Spinal cord (tissue), 9 donors: ENCODE measurements at regions not wholly inside any gene's neighbourhood (a gene's known extent, or its start where the extent isn't known, plus 50 kb on each side); places are given as distances from the start of the nearest gene placed in this dataset.

Experiments
- DNase-seq, 6 donors: peaks; one replicate each; pipeline versions ENCODE4 v3.0.0 to v3.0.0-alpha.2; 2013 to 2015; ENCODE audit warnings: low spot score in 6 of 6, low read depth in 4 of 6
- H3K27ac ChIP-seq: one replicate; pipeline ENCODE4 v1.5.1; 2013; ENCODE audit warnings: low read depth, low read length, control low read depth
- H3K27me3 ChIP-seq: one replicate; pipeline ENCODE4 v1.6.1; 2013; ENCODE audit warnings: low read length; ENCODE audit not compliant: control insufficient read depth, insufficient read depth
- H3K36me3 ChIP-seq: one replicate; pipeline ENCODE4 v1.6.1; 2013; ENCODE audit warnings: low read length; ENCODE audit not compliant: control insufficient read depth, insufficient read depth
- H3K4me1 ChIP-seq: one replicate; pipeline ENCODE4 v1.6.1; 2013; ENCODE audit warnings: low read length; ENCODE audit not compliant: control insufficient read depth, insufficient read depth
- H3K4me3 ChIP-seq: one replicate; pipeline ENCODE4 v1.5.1; 2013; ENCODE audit warnings: low read depth, low read length, control low read depth
- H3K9me3 ChIP-seq: one replicate; pipeline ENCODE4 v1.6.1; 2013; ENCODE audit warnings: low read length; ENCODE audit not compliant: control insufficient read depth, insufficient read depth
- WGBS: methylation state at CpG from one replicate; pipeline ENCODE4 v1.1.5; 2013; ENCODE audit warnings: missing lambda C conversion rate; ENCODE audit not compliant: insufficient coverage; 5-methylcytosine and 5-hydroxymethylcytosine counted together
- donor health status: healthy.

DNA sequence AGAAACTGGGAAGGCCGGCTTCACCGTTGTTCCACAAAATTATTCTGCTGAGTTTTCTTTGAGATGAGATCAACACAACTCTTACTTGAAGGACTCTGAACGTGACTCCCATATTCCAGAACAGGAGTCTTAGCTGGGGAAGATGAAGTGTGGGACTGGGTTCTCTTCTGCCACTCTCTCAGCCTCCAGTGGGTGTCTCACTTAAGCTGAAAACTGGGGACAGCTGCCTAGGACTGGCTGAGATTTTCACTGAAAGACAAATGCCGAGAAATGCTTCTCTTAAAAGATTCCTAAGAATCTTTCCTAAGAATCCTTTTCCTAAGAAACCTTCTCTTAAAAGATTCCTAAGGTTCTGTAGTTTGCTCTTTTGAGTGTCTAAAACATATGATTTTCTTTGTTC lies 156.6 kb upstream of the LHCGR start:
- Histone ChIP-seq H3K9me3 (no peaks in the 10 kb centered on the region), H3K36me3 (no peaks in the 10 kb centered on the region), H3K4me1 (no peaks in the 10 kb centered on the region), H3K27me3 (no peaks in the 10 kb centered on the region), H3K4me3 (no peak overlapping the region), H3K27ac (no peak overlapping the region)
- WGBS: no CpG with 5 or more reads among the region's 4 CpGs
- DNase-seq: peak in 2 of 6 donors; percentile 51 to 62

DNA sequence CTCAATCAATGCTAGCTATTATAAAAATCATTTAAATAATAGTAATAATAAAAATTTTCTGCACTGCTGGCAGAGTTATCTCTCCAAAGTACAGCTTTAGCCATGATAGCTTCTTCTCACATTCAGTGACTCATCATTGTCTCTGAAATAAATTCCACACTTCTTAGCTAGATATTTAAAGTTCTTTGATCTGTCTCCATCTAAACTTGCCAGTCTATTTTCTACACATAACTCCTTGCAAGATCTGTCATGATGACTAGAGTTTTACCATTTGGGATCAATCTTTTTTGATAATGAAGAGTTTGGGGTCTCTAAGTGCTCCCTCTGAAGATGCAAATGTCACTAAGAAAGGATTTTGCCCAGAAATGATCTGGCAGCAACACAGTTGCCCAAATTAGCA lies 155.4 kb upstream of the LHCGR start:
- Histone ChIP-seq H3K27me3 (no peaks in the 10 kb centered on the region), H3K4me1 (no peaks in the 10 kb centered on the region), H3K4me3 (no peak overlapping the region), H3K27ac (no peak overlapping the region), H3K9me3 (no peaks in the 10 kb centered on the region), H3K36me3 (no peaks in the 10 kb centered on the region)
- DNase-seq: no peak

DNA sequence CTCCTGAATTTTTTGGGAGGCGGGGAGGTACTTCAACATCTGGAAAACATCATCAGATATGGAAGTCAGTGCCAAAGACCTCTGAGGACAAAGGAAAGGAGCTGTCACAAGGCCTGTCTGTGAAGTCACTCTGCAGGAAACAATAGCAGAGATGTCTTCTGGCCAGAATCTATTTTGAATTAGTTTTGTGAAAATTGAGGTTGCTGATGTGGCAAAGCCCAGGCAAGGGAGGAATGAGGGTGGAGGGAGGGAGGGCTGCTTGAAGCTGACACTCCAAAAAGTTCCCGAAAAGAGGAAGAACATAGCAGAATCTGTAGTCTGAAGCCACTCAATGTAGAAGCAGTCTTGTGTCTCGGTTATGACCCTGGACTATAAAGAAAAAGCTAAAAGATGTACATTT lies 151.1 kb upstream of the LHCGR start:
- Histone ChIP-seq H3K36me3 (no peaks in the 10 kb centered on the region), H3K27ac (no peak overlapping the region), H3K27me3 (no peaks in the 10 kb centered on the region), H3K9me3 (no peaks in the 10 kb centered on the region), H3K4me3 (no peak overlapping the region), H3K4me1 (no peaks in the 10 kb centered on the region)
- no peak for DNase-seq
- WGBS: 97% methylated on average over 3 of the region's 3 CpGs

DNA sequence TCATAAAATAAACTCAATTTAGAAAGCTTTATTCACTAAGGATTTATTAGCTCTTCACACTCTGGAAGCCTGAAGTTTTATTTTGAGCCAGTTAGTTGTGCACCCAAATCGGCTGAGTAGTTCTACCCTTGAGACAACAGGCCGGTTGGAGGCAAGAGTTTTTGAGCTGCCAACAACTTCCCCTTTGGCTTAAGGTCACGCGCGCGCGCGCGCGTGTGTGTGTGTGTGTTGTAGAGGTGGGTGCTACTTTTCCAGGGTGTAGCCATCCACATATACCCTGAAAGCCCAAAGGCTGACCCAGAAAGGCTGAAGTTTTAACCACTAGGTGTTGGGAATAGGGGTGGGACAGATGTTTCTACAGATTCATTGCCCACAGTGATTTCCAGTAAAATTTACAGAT lies 150.2 kb upstream of the LHCGR start:
- Histone ChIP-seq H3K27me3 (no peaks in the 10 kb centered on the region), H3K36me3 (no peaks in the 10 kb centered on the region), H3K4me1 (peaks cover under 1% of the 10 kb centered on the region), H3K9me3 (no peaks in the 10 kb centered on the region), H3K27ac (no peak overlapping the region), H3K4me3 (no peak overlapping the region)
- DNase-seq: no peak
- WGBS: 67% methylated on average over 1 of the region's 10 CpGs

DNA sequence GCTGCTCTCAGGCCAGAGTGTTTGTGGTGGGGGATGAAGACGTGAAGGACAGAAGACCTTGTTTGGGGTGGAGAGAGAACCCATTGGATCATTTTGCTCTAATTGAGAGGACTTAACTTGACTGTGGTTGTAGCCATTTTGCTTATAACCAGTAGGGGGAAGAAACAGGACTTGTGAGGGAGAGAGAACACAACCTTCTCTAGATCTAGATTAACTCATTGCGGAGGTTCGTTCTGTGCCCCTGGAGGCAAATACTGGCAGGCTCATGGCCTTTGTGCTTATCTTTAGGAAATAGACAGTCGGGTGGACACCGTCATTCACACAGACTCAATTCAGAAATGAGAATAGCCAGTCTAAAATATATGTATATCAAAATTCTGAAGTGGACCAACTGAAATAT lies 147.0 kb upstream of the LHCGR start:
- no peaks in the 10 kb centered on the region for H3K27me3 ChIP-seq
- no peak overlapping the region for H3K4me3 ChIP-seq
- peaks cover 9% of the 10 kb centered on the region for H3K4me1 ChIP-seq
- H3K36me3 ChIP-seq: no peaks in the 10 kb centered on the region
- WGBS: 100% methylated on average over 1 of the region's 5 CpGs
- no peak for DNase-seq
- no peak overlapping the region for H3K27ac ChIP-seq
- H3K9me3 ChIP-seq: no peaks in the 10 kb centered on the region

DNA sequence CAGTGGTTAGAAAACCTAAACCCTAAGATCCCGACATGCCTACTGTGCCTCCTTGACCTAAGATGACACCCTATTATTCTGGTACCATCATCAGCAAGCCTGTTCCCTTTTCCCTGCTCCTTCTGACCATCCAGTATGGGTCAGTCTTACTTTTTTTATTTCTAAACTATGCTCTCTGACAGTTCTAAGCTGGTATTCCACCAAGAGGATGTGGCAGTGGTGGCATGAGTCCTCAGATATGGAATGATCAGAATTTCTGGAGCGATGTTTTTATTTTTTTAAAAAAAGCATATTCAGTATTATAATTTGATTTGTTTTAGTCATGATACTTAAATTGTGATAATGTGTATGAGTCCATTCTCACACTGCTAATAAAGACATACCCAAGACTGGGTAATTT lies 145.9 kb upstream of the LHCGR start:
- H3K27ac ChIP-seq: no peak overlapping the region
- 75% methylated on average over 1 of the region's 2 CpGs for WGBS
- H3K36me3 ChIP-seq: no peaks in the 10 kb centered on the region

DNA sequence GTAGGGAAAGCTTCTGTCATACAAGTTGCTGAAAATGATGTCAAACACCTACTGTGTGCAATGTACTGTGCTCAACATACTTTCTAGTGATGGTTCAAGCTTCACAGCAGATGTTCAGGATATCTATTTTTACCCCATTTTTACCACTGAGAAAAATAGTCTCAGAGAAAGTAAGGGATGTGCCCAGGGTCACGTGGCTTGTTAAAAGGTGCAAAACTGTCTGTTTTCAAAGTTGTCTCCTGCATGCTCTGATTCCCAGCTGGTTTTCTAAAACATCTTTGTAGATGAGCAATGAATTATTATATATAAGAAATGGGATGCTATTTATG lies 145.5 kb upstream of the LHCGR start:
- Histone ChIP-seq H3K9me3 (no peaks in the 10 kb centered on the region), H3K27me3 (no peaks in the 10 kb centered on the region), H3K27ac (no peak overlapping the region), H3K36me3 (no peaks in the 10 kb centered on the region), H3K4me3 (no peak overlapping the region), H3K4me1 (peaks cover 9% of the 10 kb centered on the region)
- DNase-seq: no peak
- WGBS: 80% methylated on average over 1 of the region's 1 CpG

More for the DNA sequence above, 145.9 kb upstream of the LHCGR start:
- Histone ChIP-seq H3K4me1 (peaks cover 9% of the 10 kb centered on the region), H3K9me3 (no peaks in the 10 kb centered on the region), H3K4me3 (no peak overlapping the region), H3K27me3 (no peaks in the 10 kb centered on the region)
- no peak for DNase-seq

DNA sequence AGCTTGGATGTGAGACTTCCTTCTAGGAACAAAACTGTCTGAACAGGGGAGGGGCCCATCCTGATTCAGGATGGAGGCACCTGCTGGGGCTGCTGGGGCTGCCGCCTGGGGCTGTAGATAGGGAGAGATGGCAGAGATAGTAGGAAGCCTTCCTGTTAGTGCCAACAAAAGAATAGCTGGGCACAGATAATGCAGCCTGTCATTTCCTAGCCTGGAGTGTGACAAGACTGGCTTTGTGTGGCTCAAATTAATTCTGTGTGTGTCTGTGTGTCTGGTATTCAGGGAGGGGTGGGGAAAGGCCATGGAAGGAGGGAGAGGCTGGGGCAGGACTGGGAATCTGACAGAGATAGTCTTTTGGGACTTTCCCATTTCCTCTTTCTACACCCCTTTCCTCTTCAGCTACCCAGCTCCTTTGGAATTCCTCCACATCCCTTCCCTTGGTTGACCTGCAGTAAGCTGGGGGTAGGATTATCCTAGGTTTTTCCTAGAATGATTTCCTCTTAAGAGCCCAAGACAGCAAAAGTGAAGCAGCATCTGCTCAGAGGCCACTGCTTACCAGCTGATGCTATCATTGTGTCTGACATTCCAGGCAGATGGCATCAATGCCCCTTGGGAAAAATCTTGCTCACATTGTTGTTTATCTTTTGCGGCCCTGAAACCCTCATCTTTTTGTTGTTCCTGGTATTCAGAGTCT lies 144.9 kb upstream of the LHCGR start:
- H3K36me3 ChIP-seq: no peaks in the 10 kb centered on the region
- H3K27me3 ChIP-seq: no peaks in the 10 kb centered on the region
- peak in 2 of 6 donors; percentile 50 to 69 for DNase-seq
- peaks cover 9% of the 10 kb centered on the region for H3K4me1 ChIP-seq
- H3K9me3 ChIP-seq: no peaks in the 10 kb centered on the region
- no peak overlapping the region for H3K27ac ChIP-seq
- no peak overlapping the region for H3K4me3 ChIP-seq
- 8% methylated on average over 1 of the region's 2 CpGs for WGBS

DNA sequence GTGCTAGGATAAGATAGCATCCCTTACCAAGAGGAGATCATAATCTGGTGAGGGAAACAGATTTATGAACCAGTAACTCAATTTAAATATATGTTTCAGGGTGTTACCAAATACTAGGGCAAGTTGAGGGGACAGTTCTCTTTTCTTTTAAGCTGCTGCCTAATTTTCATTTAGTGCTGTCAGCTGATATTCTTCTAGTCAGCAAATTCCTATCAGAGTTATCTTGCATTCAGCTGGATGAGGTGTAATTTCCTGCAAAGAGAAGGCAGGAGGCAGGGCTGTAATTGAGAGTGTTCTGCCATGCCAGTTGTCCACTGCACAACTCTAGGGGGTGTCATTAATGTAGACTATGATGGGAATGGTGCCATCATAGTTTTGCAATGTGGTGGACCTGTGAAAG lies 141.3 kb upstream of the LHCGR start:
- H3K4me1 ChIP-seq: peaks cover 9% of the 10 kb centered on the region
- H3K9me3 ChIP-seq: no peaks in the 10 kb centered on the region
- H3K36me3 ChIP-seq: no peaks in the 10 kb centered on the region
- H3K27me3 ChIP-seq: no peaks in the 10 kb centered on the region
- H3K4me3 ChIP-seq: no peak overlapping the region
- no peak for DNase-seq
- H3K27ac ChIP-seq: no peak overlapping the region

DNA sequence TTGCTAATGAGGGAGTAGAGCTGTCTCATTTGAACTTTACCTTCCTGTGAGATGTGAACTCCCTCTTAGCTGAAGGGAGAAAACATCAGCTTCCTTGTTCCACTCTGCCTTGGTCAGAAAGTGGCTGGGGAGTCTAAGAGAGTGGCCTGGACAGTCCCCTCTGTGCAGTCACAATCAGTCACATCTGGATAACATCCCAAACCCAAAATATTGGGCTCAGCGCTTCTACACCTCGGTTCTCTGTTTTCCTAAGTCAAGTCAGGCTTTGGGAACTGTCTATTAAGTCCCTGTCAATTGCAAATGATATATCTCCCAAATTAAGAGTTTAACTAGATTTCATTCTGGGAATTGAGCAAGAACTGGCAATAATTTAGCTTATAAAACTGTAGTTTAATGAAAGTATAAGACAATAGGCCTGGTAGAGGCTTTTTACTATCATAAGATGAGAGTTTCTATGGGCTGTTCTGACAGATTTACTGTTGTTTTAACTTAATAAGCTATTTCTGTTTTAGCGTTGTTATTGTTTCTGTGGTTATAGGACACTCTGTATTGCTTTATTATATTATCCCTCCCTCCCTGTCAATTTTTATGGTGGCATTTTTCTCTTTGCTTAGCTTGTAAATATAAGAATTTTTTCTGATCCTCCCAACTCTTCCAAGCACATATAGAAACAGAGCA lies 135.1 kb upstream of the LHCGR start:
- no CpG with 5 or more reads among the region's 3 CpGs for WGBS
- Histone ChIP-seq H3K36me3 (no peaks in the 10 kb centered on the region), H3K4me3 (no peak overlapping the region), H3K4me1 (no peaks in the 10 kb centered on the region), H3K27me3 (no peaks in the 10 kb centered on the region), H3K9me3 (no peaks in the 10 kb centered on the region), H3K27ac (no peak overlapping the region)
- peak in 1 of 6 donors; percentile 44 for DNase-seq
